B cell (primary cell): ENCODE measurements at regions not wholly inside any gene's neighbourhood (a gene's known extent, or its start where the extent isn't known, plus 50 kb on each side); places are given as distances from the start of the nearest gene placed in this dataset.

Experiments
- ATAC-seq: fragments of 200-7000 bp; cut with Tn5 transposase; one replicate; pipeline ENCODE4 v1.10.0; 2021; ENCODE audit warnings: low read depth, mild to moderate bottlenecking, moderate number of reproducible peaks, moderate library complexity
- CTCF ChIA-PET: fragments of 350-600 bp; sonication (Branson Sonifier 250); formaldehyde crosslinking; loops from one replicate; lab custom pipeline; 2021; ENCODE audit warnings: antibody characterized with exemption, inconsistent platforms; lab: Charles Lee
- POLR2A ChIA-PET: fragments of 350-600 bp; sonication (Branson Sonifier 250); formaldehyde crosslinking; loops from one replicate; lab custom pipeline; 2021; ENCODE audit warnings: antibody characterized with exemption; lab: Charles Lee
- DNase-seq: peaks from one replicate; pipeline ENCODE4 v3.0.0; 2013
- H2AFZ ChIP-seq: 2 replicates; pipeline ENCODE4 v1.6.1; 2012; ENCODE audit warnings: mild to moderate bottlenecking, low read depth, low read length; ENCODE audit not compliant: insufficient read depth, poor library complexity, severe bottlenecking
- H3K27ac ChIP-seq, 2 donors: 1 replicate in 1 of 2; 2 replicates in 1 of 2; pipeline ENCODE4 v1.5.1; 2012 to 2013; ENCODE audit warnings: low read length in 2 of 2, mild to moderate bottlenecking in 2 of 2, moderate library complexity in 1 of 2
- H3K27me3 ChIP-seq, 4 experiments: fragments of 200-600 bp in 1 of 4; sonication (generic) in 1 of 4; replicated peaks in 1 of 4; 1 replicate in 2 of 4; 2 replicates in 2 of 4; pipeline versions ENCODE4 v1.6.1 to v1.7.0; 2013 to 2016; ENCODE audit warnings: low read length in 3 of 4, mild to moderate bottlenecking in 2 of 4, mixed read lengths in 1 of 4, moderate library complexity in 1 of 4; ENCODE audit not compliant: insufficient read depth in 4 of 4, control insufficient read depth in 3 of 4; ENCODE audit errors: control extremely low read depth in 1 of 4
- H3K36me3 ChIP-seq, 2 experiments: replicated peaks in 1 of 2; 1 replicate in 1 of 2; 2 replicates in 1 of 2; pipeline versions ENCODE4 v1.6.1 to v1.7.1; 2013; ENCODE audit warnings: low read length in 1 of 2; ENCODE audit not compliant: insufficient read depth in 2 of 2, control insufficient read depth in 1 of 2; ENCODE audit errors: control extremely low read depth in 1 of 2, extremely low read depth in 1 of 2
- H3K4me1 ChIP-seq, 2 donors: fragments of 200-600 bp in 1 of 2; sonication (generic) in 1 of 2; 1 replicate in 1 of 2; 2 replicates in 1 of 2; pipeline versions ENCODE4 v1.5.1 to v1.6.1; 2013 to 2017; ENCODE audit warnings: low read length in 2 of 2; ENCODE audit not compliant: control insufficient read depth in 2 of 2, insufficient read depth in 2 of 2
- H3K4me2 ChIP-seq: replicated peaks from 2 replicates; pipeline ENCODE3; 2012; ENCODE audit warnings: mild to moderate bottlenecking, low read depth, low read length; ENCODE audit not compliant: poor library complexity, severe bottlenecking
- H3K4me3 ChIP-seq, 5 experiments: fragments of 200-600 bp in 1 of 5; sonication (generic) in 1 of 5; 1 replicate in 3 of 5; 2 replicates in 2 of 5; pipeline versions ENCODE4 v1.5.1 to v1.7.0; 2011 to 2016; ENCODE audit warnings: low read length in 4 of 5, mild to moderate bottlenecking in 4 of 5, low read depth in 2 of 5, control low read depth in 1 of 5, moderate library complexity in 1 of 5; ENCODE audit not compliant: insufficient read depth in 1 of 5; ENCODE audit errors: control extremely low read depth in 1 of 5, extremely low read depth in 1 of 5
- H3K79me2 ChIP-seq: fragments of 200-600 bp; sonication (generic); one replicate; pipeline ENCODE4 v1.6.0; 2016; ENCODE audit warnings: low read length; ENCODE audit not compliant: control insufficient read depth, insufficient read depth
- H3K9ac ChIP-seq: fragments of 200-600 bp; sonication (generic); 2 replicates; pipeline ENCODE4 v1.6.1; 2017; ENCODE audit warnings: mild to moderate bottlenecking, low read length, moderate library complexity
- H3K9me3 ChIP-seq, 3 donors: one replicate each; pipeline versions ENCODE4 v1.6.1 to v1.7.1; 2013; ENCODE audit warnings: low read length in 2 of 3; ENCODE audit not compliant: control insufficient read depth in 2 of 3, insufficient read depth in 1 of 3; ENCODE audit errors: control extremely low read depth in 1 of 3
- H4K20me1 ChIP-seq: 2 replicates; pipeline ENCODE4 v1.6.0; 2012; ENCODE audit warnings: mild to moderate bottlenecking, low read length; ENCODE audit not compliant: insufficient read depth, control insufficient read depth, poor library complexity, severe bottlenecking
- H3K27ac Mint-ChIP-seq: one replicate; pipeline ENCODE4 v1.8.0; 2021; ENCODE audit warnings: mixed read lengths
- H3K27me3 Mint-ChIP-seq: one replicate; pipeline ENCODE4 v1.8.0; 2021; ENCODE audit warnings: mixed read lengths
- H3K4me1 Mint-ChIP-seq: one replicate; pipeline ENCODE4 v1.8.0; 2021; ENCODE audit warnings: mixed read lengths
- H3K4me3 Mint-ChIP-seq: one replicate; pipeline ENCODE4 v1.8.0; 2021; ENCODE audit warnings: mixed read lengths
- H3K9me3 Mint-ChIP-seq: one replicate; pipeline ENCODE4 v1.8.0; 2022; ENCODE audit warnings: mixed read lengths; ENCODE audit not compliant: insufficient read depth
- EZH2 ChIP-seq: IDR thresholded peaks from 2 replicates; pipeline ENCODE4 v1.6.1; 2012; ENCODE audit warnings: borderline replicate concordance, low read depth, mild to moderate bottlenecking, moderate library complexity, low read length; ENCODE audit not compliant: insufficient read depth, poor library complexity, severe bottlenecking
- WGBS: methylation state at CpG from one replicate; pipeline ENCODE4 v1.1.5; 2013; ENCODE audit warnings: missing lambda C conversion rate; ENCODE audit not compliant: insufficient coverage; 5-methylcytosine and 5-hydroxymethylcytosine counted together
- intact Hi-C: fragments of 100-400 bp; cut with micrococcal nuclease; formaldehyde crosslinking; loops from one replicate; pipeline ENCODE4 v1.10.0; 2022
- TF ChIP-seq, protein P1 (sequence below): fragments of 200-600 bp; IDR thresholded peaks from one replicate; pipeline ENCODE4 v1.8.0; 2022; ENCODE audit warnings: antibody characterized with exemption, mild to moderate bottlenecking

DNA sequence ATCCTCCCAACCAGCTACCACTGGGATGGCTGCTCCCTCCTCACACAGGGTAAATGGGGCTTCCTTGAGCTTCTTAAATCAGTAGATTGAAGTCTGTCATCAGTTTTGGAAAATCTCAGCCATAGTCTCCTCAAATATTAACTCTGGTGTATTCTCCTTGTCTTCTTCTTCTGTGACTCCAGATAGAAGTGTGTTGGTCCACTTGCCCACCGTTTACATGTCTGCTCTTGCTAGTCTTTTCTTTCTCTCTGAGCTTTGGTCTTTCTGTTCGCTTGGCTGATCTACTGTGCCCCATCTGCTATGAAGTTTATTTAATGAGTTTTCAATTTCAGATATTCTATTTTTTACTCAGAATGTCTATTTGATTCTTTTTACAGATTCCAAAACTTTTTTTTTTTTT, 281.7 kb upstream of the HDAC4 start:
- Mint-ChIP-seq H3K9me3 (peaks cover 7% of the 10 kb centered on the region), H3K27me3 (peaks cover 24% of the 10 kb centered on the region), H3K27ac (no peak overlapping the region), H3K4me1 (no peaks in the 10 kb centered on the region), H3K4me3 (no peak overlapping the region)
- peaks cover 0 to 3% (median 0%) of the 10 kb centered on the region in 3 donors for H3K9me3 ChIP-seq
- no peak overlapping the region for H3K4me3 ChIP-seq
- H3K4me2 ChIP-seq: no peak overlapping the region
- H4K20me1 ChIP-seq: no peaks in the 10 kb centered on the region
- no CpG with 5 or more reads among the region's 2 CpGs for WGBS
- TF ChIP-seq EZH2: no peak
- TF ChIP-seq, protein P1, sequence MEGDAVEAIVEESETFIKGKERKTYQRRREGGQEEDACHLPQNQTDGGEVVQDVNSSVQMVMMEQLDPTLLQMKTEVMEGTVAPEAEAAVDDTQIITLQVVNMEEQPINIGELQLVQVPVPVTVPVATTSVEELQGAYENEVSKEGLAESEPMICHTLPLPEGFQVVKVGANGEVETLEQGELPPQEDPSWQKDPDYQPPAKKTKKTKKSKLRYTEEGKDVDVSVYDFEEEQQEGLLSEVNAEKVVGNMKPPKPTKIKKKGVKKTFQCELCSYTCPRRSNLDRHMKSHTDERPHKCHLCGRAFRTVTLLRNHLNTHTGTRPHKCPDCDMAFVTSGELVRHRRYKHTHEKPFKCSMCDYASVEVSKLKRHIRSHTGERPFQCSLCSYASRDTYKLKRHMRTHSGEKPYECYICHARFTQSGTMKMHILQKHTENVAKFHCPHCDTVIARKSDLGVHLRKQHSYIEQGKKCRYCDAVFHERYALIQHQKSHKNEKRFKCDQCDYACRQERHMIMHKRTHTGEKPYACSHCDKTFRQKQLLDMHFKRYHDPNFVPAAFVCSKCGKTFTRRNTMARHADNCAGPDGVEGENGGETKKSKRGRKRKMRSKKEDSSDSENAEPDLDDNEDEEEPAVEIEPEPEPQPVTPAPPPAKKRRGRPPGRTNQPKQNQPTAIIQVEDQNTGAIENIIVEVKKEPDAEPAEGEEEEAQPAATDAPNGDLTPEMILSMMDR: no peak
- ChIA-PET CTCF (no interaction called here), POLR2A (no interaction called here)
- no peak overlapping the region for H3K9ac ChIP-seq
- DNase-seq: no peak
- intact Hi-C loops: no loop called here
- H3K4me1 ChIP-seq: no peaks in the 10 kb centered on the region
- H3K79me2 ChIP-seq: no peaks in the 10 kb centered on the region
- H2AFZ ChIP-seq: no peak overlapping the region
- H3K27ac ChIP-seq: no peak overlapping the region
- H3K27me3 ChIP-seq: peaks cover 0 to 5% (median 4%) of the 10 kb centered on the region in 4 experiments
- no peaks in the 10 kb centered on the region for H3K36me3 ChIP-seq
- ATAC-seq: no peak

DNA sequence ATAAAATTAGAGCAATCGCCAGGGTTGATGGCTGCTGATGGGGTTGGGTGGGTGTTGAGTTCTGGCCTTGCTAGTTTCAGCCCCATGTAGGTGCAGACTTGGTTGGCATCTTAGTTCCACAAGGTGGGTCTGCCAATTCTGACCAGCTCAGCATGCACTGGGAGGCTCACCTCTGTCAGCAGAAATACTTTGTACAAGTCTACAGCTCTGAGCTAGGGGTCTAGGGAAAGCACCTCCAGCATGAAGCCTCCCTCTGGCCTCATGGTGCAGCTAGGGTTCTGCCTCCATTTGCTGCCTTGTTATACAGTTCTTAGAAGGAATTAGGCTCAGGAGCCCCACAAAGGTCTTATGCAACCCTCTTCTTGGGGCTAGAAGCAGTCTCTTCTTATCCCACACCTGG, 278.9 kb upstream of the HDAC4 start:
- no peaks in the 10 kb centered on the region for H3K4me1 ChIP-seq
- CTCF ChIA-PET: no interaction called here
- H3K4me3 ChIP-seq: no peak overlapping the region
- H3K27ac ChIP-seq: no peak overlapping the region
- DNase-seq (no peak), ATAC-seq (no peak)
- no peak for TF ChIP-seq EZH2
- TF ChIP-seq, protein P1: no peak
- Mint-ChIP-seq H3K4me3 (no peak overlapping the region), H3K9me3 (peaks cover 7% of the 10 kb centered on the region), H3K27me3 (peaks cover 17% of the 10 kb centered on the region), H3K27ac (no peak overlapping the region), H3K4me1 (no peaks in the 10 kb centered on the region)
- H4K20me1 ChIP-seq: no peaks in the 10 kb centered on the region
- no peak overlapping the region for H3K4me2 ChIP-seq
- intact Hi-C loops: no loop called here
- H3K79me2 ChIP-seq: no peaks in the 10 kb centered on the region
- H3K27me3 ChIP-seq: peaks cover 0 to 4% (median under 1%) of the 10 kb centered on the region in 4 experiments
- H2AFZ ChIP-seq: no peak overlapping the region
- H3K9ac ChIP-seq: no peak overlapping the region
- no peaks in the 10 kb centered on the region for H3K36me3 ChIP-seq
- POLR2A ChIA-PET: no interaction called here
- peaks cover 0 to 3% (median 0%) of the 10 kb centered on the region in 3 donors for H3K9me3 ChIP-seq
- WGBS: 100% methylated on average over 1 of the region's 1 CpG
